ENCODE measurements at regions not wholly inside any gene's neighbourhood (a gene's known extent, or its start where the extent isn't known, plus 50 kb on each side); places are given as distances from the start of the nearest gene placed in this dataset.

DNA sequence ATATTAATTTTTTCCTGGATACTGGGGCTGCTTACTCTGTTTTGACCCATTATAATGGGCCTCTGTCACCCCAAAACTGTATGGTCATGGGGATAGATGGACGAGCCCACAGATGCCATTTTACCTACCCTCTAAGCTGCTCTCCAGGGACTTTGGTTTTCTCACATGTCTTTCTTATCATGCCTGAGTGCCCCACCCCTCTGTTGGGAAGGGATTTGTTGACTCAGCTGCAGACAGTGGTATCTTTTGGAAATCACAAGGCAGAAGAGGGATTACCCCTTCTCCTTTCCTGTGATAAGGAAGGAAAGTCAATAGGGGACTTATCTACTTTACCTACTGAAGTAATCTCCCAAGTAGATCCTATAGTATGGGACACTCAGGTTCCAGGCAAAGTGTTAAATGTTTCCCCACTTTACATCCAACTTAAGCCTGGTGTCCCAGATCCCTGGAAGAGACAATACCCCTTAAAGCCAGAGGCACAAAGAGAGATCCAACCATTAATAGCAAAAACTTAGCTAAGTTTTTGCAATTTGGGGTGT, 182.7 kb downstream of the RNF152 start:
- TF ChIP-seq, protein P1, sequence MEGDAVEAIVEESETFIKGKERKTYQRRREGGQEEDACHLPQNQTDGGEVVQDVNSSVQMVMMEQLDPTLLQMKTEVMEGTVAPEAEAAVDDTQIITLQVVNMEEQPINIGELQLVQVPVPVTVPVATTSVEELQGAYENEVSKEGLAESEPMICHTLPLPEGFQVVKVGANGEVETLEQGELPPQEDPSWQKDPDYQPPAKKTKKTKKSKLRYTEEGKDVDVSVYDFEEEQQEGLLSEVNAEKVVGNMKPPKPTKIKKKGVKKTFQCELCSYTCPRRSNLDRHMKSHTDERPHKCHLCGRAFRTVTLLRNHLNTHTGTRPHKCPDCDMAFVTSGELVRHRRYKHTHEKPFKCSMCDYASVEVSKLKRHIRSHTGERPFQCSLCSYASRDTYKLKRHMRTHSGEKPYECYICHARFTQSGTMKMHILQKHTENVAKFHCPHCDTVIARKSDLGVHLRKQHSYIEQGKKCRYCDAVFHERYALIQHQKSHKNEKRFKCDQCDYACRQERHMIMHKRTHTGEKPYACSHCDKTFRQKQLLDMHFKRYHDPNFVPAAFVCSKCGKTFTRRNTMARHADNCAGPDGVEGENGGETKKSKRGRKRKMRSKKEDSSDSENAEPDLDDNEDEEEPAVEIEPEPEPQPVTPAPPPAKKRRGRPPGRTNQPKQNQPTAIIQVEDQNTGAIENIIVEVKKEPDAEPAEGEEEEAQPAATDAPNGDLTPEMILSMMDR (IDR thresholded peaks at IDR 0.05) = no peak
- TF ChIP-seq POLR2A (IDR thresholded peaks at IDR 0.05) = no peak
